GM18511 (cell line): ENCODE measurements at regions not wholly inside any gene's neighbourhood (a gene's known extent, or its start where the extent isn't known, plus 50 kb on each side); places are given as distances from the start of the nearest gene placed in this dataset.
"Not testable (repeated sequence)": the region's sequence is repeated elsewhere in the genome, so short reads cannot be mapped to it uniquely, and the experiment has no call there.

Experiments
- ATAC-seq: cut with Tn5 transposase; IDR thresholded peaks from one replicate; pipeline ENCODE4 v1.9.1; 2021; ENCODE audit warnings: mild to moderate bottlenecking, moderate library complexity; ENCODE audit not compliant: unreplicated experiment

- ATAC-seq, result no peak
Observed at GRCh38 chr7:85686401-85687181, 499.7 kb upstream of the SEMA3D start.

- ATAC-seq, result no peak
Observed at GRCh38 chr7:85685901-85686300, 499.0 kb upstream of the SEMA3D start.

GRCh38 chr7:85682833-85683620 lies 496.2 kb upstream of the SEMA3D start:
- no peak for ATAC-seq

- ATAC-seq, result no peak
Observed at GRCh38 chr7:85681241-85681640, 494.4 kb upstream of the SEMA3D start.

- not testable (repeated sequence) for ATAC-seq
Observed at GRCh38 chr7:85675093-85675492, 488.2 kb upstream of the SEMA3D start.

- ATAC-seq, result no peak
Observed at GRCh38 chr7:85673876-85674275, 487.0 kb upstream of the SEMA3D start.

GRCh38 chr7:85669225-85669624 lies 482.4 kb upstream of the SEMA3D start:
- ATAC-seq, result no peak

- ATAC-seq, result no peak
Observed at GRCh38 chr7:85664341-85664740, 477.5 kb upstream of the SEMA3D start.

- no peak for ATAC-seq
Observed at GRCh38 chr7:85659364-85659763, 472.5 kb upstream of the SEMA3D start.

GRCh38 chr7:85655252-85655651 lies 468.4 kb upstream of the SEMA3D start:
- ATAC-seq, result no peak

- ATAC-seq, result no peak
Observed at GRCh38 chr7:85644272-85644671, 457.4 kb upstream of the SEMA3D start.

- ATAC-seq, result no peak
Observed at GRCh38 chr7:85641331-85641730, 454.5 kb upstream of the SEMA3D start.

GRCh38 chr7:85638394-85638793 lies 451.5 kb upstream of the SEMA3D start:
- ATAC-seq, result no peak

- ATAC-seq, result no peak
Observed at GRCh38 chr7:85634951-85635350, 448.1 kb upstream of the SEMA3D start.

- ATAC-seq, result no peak
Observed at GRCh38 chr7:85630904-85631600, 444.2 kb upstream of the SEMA3D start.

GRCh38 chr7:85627791-85628586 lies 441.1 kb upstream of the SEMA3D start:
- ATAC-seq, result no peak

GRCh38 chr7:85622059-85622458 lies 435.2 kb upstream of the SEMA3D start:
- no peak for ATAC-seq

- no peak for ATAC-seq
Observed at GRCh38 chr7:85620936-85621685, 434.3 kb upstream of the SEMA3D start.

GRCh38 chr7:85619236-85619635 lies 432.4 kb upstream of the SEMA3D start:
- no peak for ATAC-seq

- ATAC-seq, result no peak
Observed at GRCh38 chr7:85614684-85615083, 427.8 kb upstream of the SEMA3D start.
